SHP77 (cell line): ENCODE measurements at regions not wholly inside any gene's neighbourhood (a gene's known extent, or its start where the extent isn't known, plus 50 kb on each side); places are given as distances from the start of the nearest gene placed in this dataset.
"Not testable (repeated sequence)": the region's sequence is repeated elsewhere in the genome, so short reads cannot be mapped to it uniquely, and the experiment has no call there.

Experiments
- DNase-seq, 2 experiments: peaks; one replicate each; lab custom pipeline; 2025; lab: John Stamatoyannopoulos, UW

GRCh38 chr3:176632925-176633324 lies 564.4 kb downstream of the TBL1XR1 start:
- no peak for DNase-seq

DNA sequence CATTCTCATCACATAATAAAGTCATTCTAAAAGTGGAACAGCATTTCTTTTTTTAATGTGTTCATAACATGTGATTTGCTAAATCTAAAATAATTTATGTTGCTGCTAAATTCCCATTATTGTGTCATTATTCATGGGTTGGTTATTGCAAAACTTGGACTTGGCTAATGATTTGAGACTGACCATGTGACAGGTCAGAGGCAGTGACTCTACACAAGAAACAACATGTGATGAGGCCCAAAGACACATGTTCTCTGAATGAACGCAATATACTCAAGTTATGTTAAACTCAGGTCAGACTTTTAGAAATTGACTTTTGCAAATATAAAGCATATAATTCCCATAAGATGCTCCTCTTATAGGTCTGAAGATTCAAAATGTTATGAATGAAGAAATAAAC lies 566.1 kb downstream of the TBL1XR1 start:
- no peak for DNase-seq

- no peak for DNase-seq
These were observed 569.1 kb downstream of the TBL1XR1 start for GRCh38 chr3:176628101-176628639.

GRCh38 chr3:176623468-176624150 lies 573.7 kb downstream of the TBL1XR1 start:
- no peak for DNase-seq

DNA sequence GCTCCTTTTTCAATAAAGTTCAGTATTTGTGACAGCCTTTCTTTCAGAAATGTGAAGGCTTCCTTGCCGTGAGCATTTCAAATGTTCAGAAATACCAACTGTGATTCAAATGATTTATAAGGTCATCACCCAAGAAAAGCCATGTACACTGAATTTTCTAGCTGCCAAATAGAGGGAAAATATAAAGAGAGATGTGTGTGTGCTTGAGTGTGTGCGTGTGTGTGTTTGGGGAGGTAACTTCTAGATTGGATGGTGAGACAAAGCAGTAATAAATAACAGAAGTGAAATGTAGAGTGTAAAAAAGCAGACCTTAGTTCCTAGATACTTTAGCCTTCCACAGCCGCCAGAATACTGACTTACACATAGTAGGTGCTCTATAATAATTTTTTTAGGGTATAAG lies 577.4 kb downstream of the TBL1XR1 start:
- no peak for DNase-seq

DNA sequence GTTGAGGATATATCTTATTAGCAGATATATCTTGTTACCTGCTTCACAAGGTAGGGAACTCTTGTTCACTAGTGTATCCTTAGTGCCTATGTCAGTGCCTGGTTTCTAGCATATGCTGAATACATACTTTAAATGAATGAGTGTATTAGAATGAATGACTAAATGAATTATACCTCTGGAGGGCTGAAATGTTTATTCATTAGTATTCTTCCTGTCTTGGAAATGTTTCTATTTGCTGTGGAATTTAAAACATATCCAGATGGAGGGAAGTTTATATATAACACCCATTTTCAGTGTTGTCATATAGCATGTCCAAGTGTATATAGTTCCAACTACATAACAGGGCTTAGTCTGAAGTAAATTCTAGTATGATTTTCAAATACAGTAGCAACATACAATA lies 581.5 kb downstream of the TBL1XR1 start:
- DNase-seq, result no peak

DNA sequence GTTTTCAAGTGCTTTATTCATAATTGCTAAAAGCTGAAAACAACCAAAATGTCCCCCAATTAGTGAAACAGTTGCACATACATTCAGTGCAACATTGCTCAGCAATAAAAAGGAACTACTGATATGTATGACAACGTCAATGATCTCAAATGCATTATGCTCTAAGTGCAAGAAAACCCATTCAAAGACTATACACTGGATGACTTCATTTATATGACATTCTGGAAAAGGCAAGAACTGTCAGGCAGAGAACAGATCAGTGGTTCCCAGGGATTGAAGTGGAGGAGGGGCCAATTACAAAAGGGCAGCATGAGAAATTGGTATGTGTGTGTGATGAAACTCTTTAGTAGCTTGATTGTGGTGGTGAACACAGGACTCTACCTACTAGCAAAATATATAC lies 585.6 kb downstream of the TBL1XR1 start:
- no peak for DNase-seq

GRCh38 chr3:176609361-176609760 lies 587.9 kb downstream of the TBL1XR1 start:
- no peak for DNase-seq

GRCh38 chr3:176605553-176605952 lies 591.7 kb downstream of the TBL1XR1 start:
- DNase-seq, result not testable (repeated sequence)

DNA sequence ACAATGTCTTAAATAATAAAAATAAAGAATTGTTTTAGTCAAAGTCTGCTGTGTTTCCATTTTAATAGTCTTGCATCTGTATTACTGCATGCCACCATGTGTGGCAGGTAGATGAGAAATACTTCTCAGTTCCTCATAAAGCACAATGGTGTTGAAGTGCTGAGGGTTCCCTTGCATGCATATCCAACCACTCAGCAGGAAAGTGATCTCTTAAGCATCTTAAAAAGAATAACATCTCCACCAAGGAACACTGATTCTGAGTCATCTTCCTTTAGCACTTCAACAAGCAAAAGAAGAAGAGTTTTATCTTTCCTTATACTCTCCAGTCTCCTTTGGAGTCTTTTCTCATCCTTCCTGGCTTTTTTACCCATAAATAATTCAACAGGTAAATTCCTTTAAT lies 602.0 kb downstream of the TBL1XR1 start:
- no peak for DNase-seq

- no peak for DNase-seq
These were observed 606.6 kb downstream of the TBL1XR1 start for GRCh38 chr3:176590722-176591121.

DNA sequence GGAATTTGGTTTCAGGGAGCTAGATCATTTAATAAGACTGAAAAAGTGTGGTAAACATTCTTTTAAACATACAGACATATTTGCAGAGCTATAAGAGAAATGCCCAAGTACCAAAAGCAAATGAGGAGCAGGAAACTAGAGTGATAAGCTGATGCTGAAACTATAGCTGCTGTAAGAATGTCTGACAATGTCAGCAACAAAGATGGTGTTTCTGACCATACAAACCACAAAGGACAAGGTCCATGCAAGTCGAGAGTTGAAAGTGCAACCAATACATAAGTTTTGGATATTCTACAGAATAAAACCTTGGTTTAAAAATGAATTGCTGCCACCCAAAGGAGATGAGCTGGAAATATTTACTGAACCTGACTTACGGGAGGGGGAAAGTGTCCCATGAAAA lies 610.2 kb downstream of the TBL1XR1 start:
- DNase-seq, result no peak

DNA sequence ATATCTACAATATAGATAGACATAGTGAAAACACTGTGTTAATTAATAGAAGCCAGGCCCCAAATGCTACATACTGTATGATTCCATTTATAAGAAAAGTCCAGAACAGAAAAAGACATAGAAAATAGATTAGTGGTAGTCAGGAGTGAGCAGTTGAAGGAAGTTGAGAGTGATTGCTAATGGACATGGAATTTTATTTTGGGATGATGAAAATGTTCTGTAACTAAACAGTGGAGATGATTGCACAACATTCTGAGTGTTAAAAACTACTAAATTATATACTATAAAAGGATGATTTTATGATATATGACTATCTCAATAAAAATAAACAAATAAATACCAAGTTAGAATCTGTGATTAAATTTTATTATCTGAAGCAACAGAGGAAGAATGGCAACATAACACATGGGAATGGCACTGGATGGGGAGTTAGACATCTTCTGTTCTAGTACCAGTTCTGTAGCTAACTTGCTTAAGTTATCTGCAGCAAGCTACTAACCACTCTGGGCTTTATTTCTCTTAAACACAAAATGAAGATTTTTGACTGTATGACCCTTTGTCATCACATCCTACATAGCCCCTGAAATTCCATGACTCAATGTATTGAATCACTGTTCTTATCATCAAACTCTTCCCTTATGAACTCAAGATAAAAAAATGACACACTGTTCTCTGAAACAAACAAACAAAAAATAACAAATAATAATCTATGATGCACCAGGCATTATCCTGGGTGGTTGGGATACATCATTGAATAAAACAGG lies 612.7 kb downstream of the TBL1XR1 start:
- DNase-seq, result no peak

- DNase-seq, result no peak
These were observed 613.3 kb downstream of the TBL1XR1 start for GRCh38 chr3:176583956-176584355.

DNA sequence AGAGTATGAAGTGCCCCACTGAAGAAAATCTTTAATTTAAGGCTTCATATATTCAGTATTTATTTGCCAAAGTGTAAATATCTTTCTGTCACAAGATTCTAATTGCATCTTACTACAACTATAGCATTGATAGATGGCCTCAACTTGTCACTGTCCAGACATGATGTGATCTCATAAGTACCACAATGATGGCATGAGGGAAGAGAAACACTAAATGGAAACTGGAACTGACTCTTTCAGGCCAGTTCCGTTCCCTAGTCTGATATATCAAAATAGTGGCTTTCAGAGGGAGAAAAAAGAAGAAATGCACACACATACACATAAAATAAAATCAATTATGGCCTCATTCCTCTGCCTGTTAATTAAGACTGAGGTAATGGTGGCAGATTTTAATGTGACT lies 615.7 kb downstream of the TBL1XR1 start:
- no peak for DNase-seq

DNA sequence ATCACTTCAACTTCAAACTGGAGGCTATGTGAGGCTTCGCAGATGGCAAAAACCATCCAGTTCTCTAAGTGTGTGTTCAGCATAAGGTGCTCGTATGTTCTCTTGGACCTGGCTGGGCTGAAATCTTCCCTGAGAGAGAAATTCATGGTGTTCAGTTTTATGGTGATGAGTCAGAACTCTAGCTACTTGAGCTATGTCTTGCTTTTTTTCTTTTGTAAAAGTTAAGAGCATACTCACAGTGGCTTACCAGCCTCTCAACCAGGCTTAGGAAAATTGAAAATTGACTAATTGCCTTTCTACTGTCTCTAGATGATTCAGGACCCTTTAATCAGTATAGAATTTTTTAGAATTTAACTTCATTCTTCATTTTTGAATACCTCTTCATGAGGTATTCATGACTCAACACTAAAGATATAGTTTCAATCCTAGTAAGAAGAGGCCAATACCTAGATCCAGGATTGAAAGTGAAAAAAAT lies 617.5 kb downstream of the TBL1XR1 start:
- DNase-seq, result no peak

GRCh38 chr3:176578316-176578715 lies 619.0 kb downstream of the TBL1XR1 start:
- DNase-seq, result no peak

DNA sequence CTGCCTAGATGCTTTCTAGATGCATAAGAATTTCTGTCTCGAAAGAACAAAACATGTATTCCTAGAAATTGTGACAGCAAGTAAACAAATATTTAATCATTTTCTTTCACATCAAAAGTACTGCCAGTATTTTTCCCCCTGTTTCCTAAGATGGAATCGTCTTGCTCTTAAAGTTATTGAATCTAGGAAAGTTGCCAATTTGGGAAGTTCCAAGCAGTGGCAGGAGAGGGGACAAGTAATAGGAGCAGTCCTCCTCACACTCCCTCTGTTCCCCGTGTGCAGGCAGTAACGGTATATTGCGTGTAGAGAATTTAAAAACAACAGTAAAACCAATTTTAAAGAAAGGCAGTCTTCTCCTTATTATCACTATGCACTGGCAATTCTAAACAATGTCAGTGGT lies 619.8 kb downstream of the TBL1XR1 start:
- DNase-seq, result no peak

- DNase-seq, result no peak
These were observed 622.5 kb downstream of the TBL1XR1 start for GRCh38 chr3:176574786-176575185.

DNA sequence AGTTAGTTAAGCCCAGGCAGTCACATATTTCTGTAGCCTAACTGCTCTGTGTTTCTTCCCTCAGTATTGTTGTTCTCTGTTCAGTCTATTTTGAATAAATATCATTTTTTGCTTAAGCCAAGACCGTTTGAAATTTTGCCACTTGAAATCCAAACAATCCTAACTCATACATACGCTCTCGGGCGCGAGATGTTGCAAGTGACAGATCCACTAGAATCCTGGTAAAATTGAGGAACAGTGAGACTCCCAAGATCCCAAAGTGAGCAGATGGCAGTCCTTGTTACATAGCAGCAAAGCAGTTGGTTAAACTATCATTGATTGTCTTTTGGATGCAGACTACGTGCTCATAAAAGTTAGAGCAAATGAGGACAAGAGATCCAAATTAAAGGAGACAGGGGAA lies 625.4 kb downstream of the TBL1XR1 start:
- DNase-seq, result no peak

DNA sequence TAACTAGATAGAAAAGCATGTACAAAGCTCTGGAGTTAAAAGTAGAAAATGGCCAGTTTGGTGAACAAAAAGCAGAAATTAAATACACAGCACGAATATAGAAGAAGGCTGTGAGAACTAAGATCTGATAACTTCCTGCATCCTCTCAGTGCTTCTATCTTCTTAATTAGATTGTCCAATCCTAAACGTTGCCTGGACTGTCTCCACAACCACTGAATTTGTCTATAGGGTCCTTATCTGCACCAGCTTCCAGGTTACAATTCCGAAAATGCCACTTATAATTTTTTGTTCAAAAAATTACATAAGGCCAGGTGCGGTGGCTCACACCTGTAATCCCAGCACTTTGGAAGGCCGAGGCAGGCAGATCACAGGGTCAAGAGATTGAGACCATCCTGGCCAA lies 626.3 kb downstream of the TBL1XR1 start:
- DNase-seq, result no peak

GRCh38 chr3:176568189-176568588 lies 629.1 kb downstream of the TBL1XR1 start:
- no peak for DNase-seq

- no peak for DNase-seq
These were observed 630.5 kb downstream of the TBL1XR1 start for GRCh38 chr3:176566757-176567156.
